ENCODE measurements at regions not wholly inside any gene's neighbourhood (a gene's known extent, or its start where the extent isn't known, plus 50 kb on each side); places are given as distances from the start of the nearest gene placed in this dataset.

DNA sequence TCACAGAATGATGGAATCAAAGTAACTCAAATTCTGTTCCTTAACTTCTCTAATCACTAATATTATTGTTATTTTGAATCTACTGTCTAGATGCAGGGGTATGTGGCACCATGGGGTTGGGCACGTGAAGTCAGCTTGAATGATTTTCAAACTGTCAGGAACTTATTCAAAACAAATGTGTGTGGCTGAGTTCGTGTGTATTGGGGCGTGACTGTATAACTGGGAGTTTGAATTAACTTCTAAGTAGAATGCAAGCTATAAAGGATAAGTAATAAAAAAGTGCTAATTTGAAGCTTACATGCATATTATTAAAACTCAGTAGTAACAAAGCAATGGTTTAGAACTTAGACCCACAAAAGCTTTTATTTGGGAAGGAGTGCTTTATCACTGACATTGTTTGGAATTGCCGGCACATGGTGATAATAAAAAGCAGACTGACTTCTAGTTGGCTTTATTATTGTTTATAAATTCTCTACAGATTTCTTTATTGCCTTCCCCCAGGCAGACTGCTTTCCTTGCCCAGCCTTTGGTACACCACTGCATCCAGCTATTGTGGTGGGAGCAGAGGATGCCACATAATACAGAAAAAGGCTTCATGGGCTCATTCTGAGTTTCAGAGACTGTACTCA lies 84.3 kb downstream of the TENT5C start:
- 47 to 50% methylated on average over 4 of the region's 4 CpGs for WGBS, 2 donors
- no peak overlapping the region for H3K4me3 ChIP-seq (ENCODE audit: low read depth, poor library complexity, severe bottlenecking)
- DNase-seq (ENCODE audit: low spot score in 2 of 2): no peak
- TF ChIP-seq, protein P1, sequence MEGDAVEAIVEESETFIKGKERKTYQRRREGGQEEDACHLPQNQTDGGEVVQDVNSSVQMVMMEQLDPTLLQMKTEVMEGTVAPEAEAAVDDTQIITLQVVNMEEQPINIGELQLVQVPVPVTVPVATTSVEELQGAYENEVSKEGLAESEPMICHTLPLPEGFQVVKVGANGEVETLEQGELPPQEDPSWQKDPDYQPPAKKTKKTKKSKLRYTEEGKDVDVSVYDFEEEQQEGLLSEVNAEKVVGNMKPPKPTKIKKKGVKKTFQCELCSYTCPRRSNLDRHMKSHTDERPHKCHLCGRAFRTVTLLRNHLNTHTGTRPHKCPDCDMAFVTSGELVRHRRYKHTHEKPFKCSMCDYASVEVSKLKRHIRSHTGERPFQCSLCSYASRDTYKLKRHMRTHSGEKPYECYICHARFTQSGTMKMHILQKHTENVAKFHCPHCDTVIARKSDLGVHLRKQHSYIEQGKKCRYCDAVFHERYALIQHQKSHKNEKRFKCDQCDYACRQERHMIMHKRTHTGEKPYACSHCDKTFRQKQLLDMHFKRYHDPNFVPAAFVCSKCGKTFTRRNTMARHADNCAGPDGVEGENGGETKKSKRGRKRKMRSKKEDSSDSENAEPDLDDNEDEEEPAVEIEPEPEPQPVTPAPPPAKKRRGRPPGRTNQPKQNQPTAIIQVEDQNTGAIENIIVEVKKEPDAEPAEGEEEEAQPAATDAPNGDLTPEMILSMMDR (IDR thresholded peaks at IDR 0.05): no peak
- TF ChIP-seq POLR2A (IDR thresholded peaks at IDR 0.05): no peak
- intact Hi-C loops (cut with DNase I; ENCODE audit: low total_unique reads): no loop called here

DNA sequence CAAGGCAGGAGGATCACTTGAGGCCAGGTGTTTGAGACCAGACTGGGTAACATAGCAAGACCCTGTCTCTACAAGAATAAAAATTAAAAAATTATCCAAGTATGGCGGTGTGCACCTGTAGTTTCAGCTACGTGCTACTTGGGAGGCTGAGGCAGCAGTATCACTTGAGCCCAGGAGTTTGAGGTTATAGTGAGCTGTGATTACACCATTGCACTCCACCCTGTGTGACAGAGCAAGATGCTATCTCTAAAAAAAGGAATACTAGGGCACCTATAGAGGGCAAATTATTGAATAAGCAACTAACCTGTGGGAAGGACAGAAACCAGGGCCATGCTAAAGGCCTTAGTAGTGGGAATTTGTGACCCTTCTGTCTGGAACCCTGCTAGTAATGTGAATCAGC lies 86.1 kb downstream of the TENT5C start:
- 81 to 93% methylated on average over 2 of the region's 2 CpGs for WGBS, 2 donors
- H3K4me3 ChIP-seq (ENCODE audit: low read depth, poor library complexity, severe bottlenecking): no peak overlapping the region
- no peak for DNase-seq (ENCODE audit: low spot score in 2 of 2)
- intact Hi-C loops (cut with DNase I; ENCODE audit: low total_unique reads): no loop called here
- TF ChIP-seq POLR2A (IDR thresholded peaks at IDR 0.05): no peak
- TF ChIP-seq, protein P1 (IDR thresholded peaks at IDR 0.05): no peak

DNA sequence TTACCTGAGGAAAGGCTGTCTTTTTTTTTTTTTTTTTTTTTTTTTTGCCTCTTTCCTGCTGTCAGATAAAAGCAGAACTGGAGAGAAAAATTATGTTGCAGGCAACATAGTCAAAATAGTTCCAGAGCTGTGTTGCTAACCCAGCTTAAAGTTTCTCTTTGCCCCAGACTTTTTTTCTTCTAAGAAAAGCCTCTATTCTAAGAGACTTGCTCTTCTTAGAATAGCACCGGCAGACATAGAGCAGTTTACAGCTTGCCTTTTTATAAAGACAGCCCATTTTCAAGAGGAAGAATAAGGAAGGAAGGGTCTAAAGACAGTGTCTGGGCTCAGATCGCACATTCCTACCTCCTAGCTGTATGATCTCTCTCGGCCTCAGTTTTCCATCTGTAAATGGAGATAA lies 88.7 kb downstream of the TENT5C start:
- no peak overlapping the region for H3K4me3 ChIP-seq (ENCODE audit: low read depth, poor library complexity, severe bottlenecking)
- intact Hi-C loops (cut with DNase I; ENCODE audit: low total_unique reads): no loop called here
- 77 to 83% methylated on average over 3 of the region's 3 CpGs for WGBS, 2 donors
- TF ChIP-seq POLR2A (IDR thresholded peaks at IDR 0.05): no peak
- TF ChIP-seq, protein P1 (IDR thresholded peaks at IDR 0.05): no peak
- DNase-seq (ENCODE audit: low spot score in 2 of 2): no peak

DNA sequence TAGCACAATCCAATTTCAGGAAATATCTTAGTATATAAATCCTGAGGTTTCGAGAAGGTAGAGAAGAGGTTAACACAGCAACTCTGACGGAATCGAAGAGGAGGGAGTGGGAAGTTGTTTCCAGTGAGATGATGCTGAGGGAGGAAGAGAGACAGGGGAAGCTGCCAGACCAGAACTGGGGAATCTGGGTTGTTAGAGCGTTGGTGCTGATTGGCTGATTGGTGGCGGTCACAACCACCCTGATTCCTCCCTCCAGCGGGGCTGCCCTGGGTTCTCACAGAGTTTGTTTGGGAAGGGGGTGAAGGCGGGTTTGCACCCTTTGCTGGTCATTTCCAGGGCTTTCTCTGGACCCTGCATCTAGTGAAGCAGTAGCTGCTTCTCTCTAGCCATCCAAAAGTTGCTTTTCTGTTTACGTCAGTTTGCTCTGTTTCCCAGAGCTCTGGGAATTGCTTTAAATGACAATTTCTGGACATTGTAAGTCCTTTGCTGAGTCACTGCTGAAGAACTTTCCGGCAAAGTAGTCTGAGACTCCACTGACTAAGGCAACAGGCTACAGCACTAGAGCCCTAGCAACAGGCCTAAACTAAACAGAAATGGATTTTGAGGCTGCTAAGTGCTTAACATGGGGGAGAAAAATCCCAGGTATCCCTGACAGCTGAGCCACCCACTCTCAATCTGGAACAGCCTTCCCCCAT lies 90.1 kb downstream of the TENT5C start:
- no peak for TF ChIP-seq POLR2A (IDR thresholded peaks at IDR 0.05)
- TF ChIP-seq, protein P1 (IDR thresholded peaks at IDR 0.05): no peak
- no peak overlapping the region for H3K4me3 ChIP-seq (ENCODE audit: low read depth, poor library complexity, severe bottlenecking)
- WGBS, 2 donors: 47 to 49% methylated on average over 9 of the region's 9 CpGs
- no peak for DNase-seq (ENCODE audit: low spot score in 2 of 2)
- intact Hi-C loops (cut with DNase I; ENCODE audit: low total_unique reads): no loop called here

DNA sequence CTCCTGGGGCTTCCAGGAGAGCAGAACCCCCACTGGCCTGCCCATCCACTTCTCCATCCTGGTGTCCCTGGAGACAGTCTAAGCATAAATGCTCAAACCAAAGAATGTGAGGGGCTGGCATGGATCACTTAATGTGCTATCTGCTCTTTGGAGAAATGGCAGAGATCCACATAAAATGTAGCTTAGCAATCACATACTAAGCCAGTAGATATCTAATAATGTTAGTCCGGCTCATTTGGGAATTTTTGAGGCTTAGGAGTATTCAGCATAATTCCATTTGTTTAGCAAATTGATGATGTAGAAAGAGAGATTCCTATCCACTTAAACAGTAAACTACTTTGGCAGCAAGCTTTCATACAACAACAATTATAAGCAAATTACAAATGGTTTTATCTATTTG lies 90.7 kb downstream of the TENT5C start:
- intact Hi-C loops (cut with DNase I; ENCODE audit: low total_unique reads): no loop called here
- no peak for DNase-seq (ENCODE audit: low spot score in 2 of 2)
- 72 to 77% methylated on average over 1 of the region's 1 CpG for WGBS, 2 donors

More for the DNA sequence above, 90.7 kb downstream of the TENT5C start:
- TF ChIP-seq POLR2A (IDR thresholded peaks at IDR 0.05): no peak
- TF ChIP-seq, protein P1 (IDR thresholded peaks at IDR 0.05): no peak
- no peak overlapping the region for H3K4me3 ChIP-seq (ENCODE audit: low read depth, poor library complexity, severe bottlenecking)

Measured in lower leg skin (tissue), 4 donors.